AG09319 (cell line): ENCODE measurements at regions not wholly inside any gene's neighbourhood (a gene's known extent, or its start where the extent isn't known, plus 50 kb on each side); places are given as distances from the start of the nearest gene placed in this dataset.

Source experiments
- DNase-seq: peaks from one replicate; pipeline ENCODE4 v3.0.0-alpha.2; 2010; ENCODE audit warnings: low read depth; ENCODE audit errors: extremely low read depth
- CTCF ChIP-seq: IDR thresholded peaks from 2 replicates; pipeline ENCODE4 v1.5.1; 2011; ENCODE audit warnings: low read depth, mild to moderate bottlenecking, inconsistent platforms, low read length, moderate library complexity

DNA sequence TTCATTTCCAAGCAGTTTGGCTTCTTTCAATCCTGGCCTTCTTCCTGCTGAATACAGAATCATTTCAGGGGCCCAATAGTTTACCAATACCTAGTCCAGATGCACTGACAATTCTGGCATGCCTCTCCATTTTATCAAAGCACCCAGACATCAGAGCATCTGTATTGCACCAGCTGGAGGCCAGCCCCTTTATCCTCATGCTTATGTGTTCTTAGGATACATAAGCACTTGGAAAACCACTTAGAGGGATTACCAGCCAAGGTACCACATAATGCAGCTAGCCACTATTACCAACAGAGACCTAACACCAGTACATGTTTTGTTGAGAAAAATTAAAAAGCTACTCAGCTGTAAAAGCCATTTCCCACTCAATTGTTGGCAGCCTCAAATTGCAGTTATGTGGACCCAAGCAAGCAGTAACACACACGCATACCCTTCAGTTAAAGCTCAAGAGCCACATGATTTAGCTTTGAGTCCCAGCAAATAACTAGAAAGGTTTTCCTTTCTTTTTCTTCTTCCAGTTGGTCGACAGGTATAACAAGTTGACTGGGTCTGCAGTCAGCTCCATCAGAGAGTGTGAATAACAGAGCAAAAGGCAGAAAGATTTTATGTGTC, 263.8 kb downstream of the DIO2 start:
- no peak for TF ChIP-seq CTCF
- DNase-seq: no peak

GRCh38 chr14:79939235-79939634, 272.1 kb downstream of the DIO2 start:
- no peak for TF ChIP-seq CTCF
- DNase-seq: no peak

- DNase-seq: no peak
- no peak for TF ChIP-seq CTCF
These were observed 273.1 kb downstream of the DIO2 start for GRCh38 chr14:79938185-79938584.

GRCh38 chr14:79937433-79937832, 273.9 kb downstream of the DIO2 start:
- TF ChIP-seq CTCF: no peak
- DNase-seq: no peak

DNA sequence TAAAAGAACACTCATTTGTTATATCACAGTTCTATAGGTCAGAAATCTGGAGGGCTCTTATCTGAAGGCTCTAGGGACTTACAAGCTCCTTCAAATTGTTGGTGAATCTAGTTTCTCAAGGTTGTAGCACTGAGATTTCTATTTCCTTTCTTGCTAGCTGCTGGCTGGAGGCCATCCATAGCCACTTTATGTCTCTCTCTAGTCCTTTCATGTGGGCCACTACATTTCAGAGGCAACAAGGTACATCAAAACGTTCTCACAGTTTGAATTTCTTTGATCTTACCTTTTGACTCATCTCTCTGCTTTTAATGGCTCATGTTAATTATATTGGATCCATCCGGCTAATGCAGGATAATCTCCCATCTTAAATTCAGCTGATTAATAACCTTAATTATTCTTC, 286.8 kb downstream of the DIO2 start:
- TF ChIP-seq CTCF: no peak

GRCh38 chr14:79920180-79920692, 291.1 kb downstream of the DIO2 start:
- TF ChIP-seq CTCF: no peak
- DNase-seq: no peak

More for the DNA sequence above, 286.8 kb downstream of the DIO2 start:
- DNase-seq: no peak
